SJSA1 (cell line): ENCODE measurements at regions not wholly inside any gene's neighbourhood (a gene's known extent, or its start where the extent isn't known, plus 50 kb on each side); places are given as distances from the start of the nearest gene placed in this dataset.

Experiments used
- DNase-seq, 2 experiments: peaks; one replicate each; pipeline ENCODE4 v3.0.0-alpha.2; 2015 to 2020; ENCODE audit warnings: low spot score in 2 of 2, low read depth in 1 of 2
- H3K27ac ChIP-seq: fragments of 250-450 bp; sonication (Bioruptor Pico); 2 replicates; pipeline ENCODE4 v1.5.1; 2020; ENCODE audit warnings: mild to moderate bottlenecking, moderate library complexity
- H3K27me3 ChIP-seq: fragments of 250-450 bp; sonication (Bioruptor Pico); replicated peaks from 2 replicates; pipeline ENCODE4 v1.5.1; 2020; ENCODE audit warnings: mild to moderate bottlenecking, moderate library complexity
- H3K36me3 ChIP-seq: fragments of 250-450 bp; sonication (Bioruptor Pico); 2 replicates; pipeline ENCODE4 v1.5.1; 2020; ENCODE audit warnings: mild to moderate bottlenecking
- H3K4me1 ChIP-seq: fragments of 250-450 bp; sonication (Bioruptor Pico); replicated peaks from 2 replicates; pipeline ENCODE4 v1.6.1; 2021; ENCODE audit warnings: mild to moderate bottlenecking
- H3K4me3 ChIP-seq: fragments of 250-450 bp; sonication (Bioruptor Pico); 2 replicates; pipeline ENCODE4 v1.5.1; 2020; ENCODE audit warnings: mild to moderate bottlenecking
- H3K9me3 ChIP-seq: fragments of 250-450 bp; sonication (Bioruptor Pico); replicated peaks from 2 replicates; pipeline ENCODE4 v1.5.1; 2020; ENCODE audit warnings: mild to moderate bottlenecking

GRCh38 chr5:42962124-42962523 lies 78.0 kb downstream of the ANXA2R start:
- no peaks in the 10 kb centered on the region for H3K9me3 ChIP-seq
- no peaks in the 10 kb centered on the region for H3K27me3 ChIP-seq
- no peak overlapping the region for H3K4me3 ChIP-seq
- no peaks in the 10 kb centered on the region for H3K4me1 ChIP-seq
- DNase-seq: no peak
- no peak overlapping the region for H3K27ac ChIP-seq
- H3K36me3 ChIP-seq: no peaks in the 10 kb centered on the region

GRCh38 chr5:42960506-42960905 lies 79.6 kb downstream of the ANXA2R start:
- H3K36me3 ChIP-seq: no peaks in the 10 kb centered on the region
- DNase-seq: no peak
- no peaks in the 10 kb centered on the region for H3K9me3 ChIP-seq
- H3K4me1 ChIP-seq: no peaks in the 10 kb centered on the region
- no peak overlapping the region for H3K27ac ChIP-seq
- no peaks in the 10 kb centered on the region for H3K27me3 ChIP-seq
- H3K4me3 ChIP-seq: no peak overlapping the region

- H3K27me3 ChIP-seq: no peaks in the 10 kb centered on the region
- no peak for DNase-seq
- H3K9me3 ChIP-seq: peaks cover 21% of the 10 kb centered on the region
- H3K4me3 ChIP-seq: no peak overlapping the region
- H3K36me3 ChIP-seq: no peaks in the 10 kb centered on the region
- H3K27ac ChIP-seq: no peak overlapping the region
- H3K4me1 ChIP-seq: no peaks in the 10 kb centered on the region
Observed at GRCh38 chr5:42956551-42956950, 83.6 kb downstream of the ANXA2R start.

- no peak overlapping the region for H3K27ac ChIP-seq
- H3K27me3 ChIP-seq: no peaks in the 10 kb centered on the region
- peaks cover 30% of the 10 kb centered on the region for H3K9me3 ChIP-seq
- no peak overlapping the region for H3K4me3 ChIP-seq
- DNase-seq: no peak
- no peaks in the 10 kb centered on the region; the same call in 1 of the 2 replicates for H3K36me3 ChIP-seq
- peaks cover 14% of the 10 kb centered on the region for H3K4me1 ChIP-seq
Observed at GRCh38 chr5:42953041-42953440, 87.1 kb downstream of the ANXA2R start.

- no peak overlapping the region for H3K27ac ChIP-seq
- H3K27me3 ChIP-seq: no peaks in the 10 kb centered on the region
- H3K4me3 ChIP-seq: no peak overlapping the region
- H3K36me3 ChIP-seq: no peaks in the 10 kb centered on the region; the same call in 1 of the 2 replicates
- H3K9me3 ChIP-seq: peaks cover 30% of the 10 kb centered on the region
- peaks cover 14% of the 10 kb centered on the region for H3K4me1 ChIP-seq
- no peak for DNase-seq
Observed at GRCh38 chr5:42952578-42952974, 87.5 kb downstream of the ANXA2R start.

- Histone ChIP-seq H3K4me1 (peaks cover 14% of the 10 kb centered on the region), H3K4me3 (peak overlapping the region; percentile 23), H3K27ac (peak overlapping the region; percentile 93), H3K27me3 (no peaks in the 10 kb centered on the region), H3K9me3 (peaks cover 30% of the 10 kb centered on the region), H3K36me3 (no peaks in the 10 kb centered on the region; the same call in 1 of the 2 replicates)
- no peak for DNase-seq
Observed at GRCh38 chr5:42951293-42951840, 88.8 kb downstream of the ANXA2R start.

GRCh38 chr5:42950456-42951292 lies 89.4 kb downstream of the ANXA2R start:
- H3K9me3 ChIP-seq: peaks cover 30% of the 10 kb centered on the region
- H3K4me3 ChIP-seq: peak overlapping the region; percentile 23
- H3K27ac ChIP-seq: peak overlapping the region; percentile 93
- no peaks in the 10 kb centered on the region; the same call in 1 of the 2 replicates for H3K36me3 ChIP-seq
- no peaks in the 10 kb centered on the region for H3K27me3 ChIP-seq
- peaks cover 14% of the 10 kb centered on the region for H3K4me1 ChIP-seq
- DNase-seq: peak; percentile 88 to 94

GRCh38 chr5:42950116-42950455 lies 90.0 kb downstream of the ANXA2R start:
- Histone ChIP-seq H3K36me3 (no peaks in the 10 kb centered on the region; the same call in 1 of the 2 replicates), H3K27ac (peak overlapping the region; percentile 93), H3K4me3 (no peak overlapping the region), H3K9me3 (peaks cover 30% of the 10 kb centered on the region), H3K27me3 (no peaks in the 10 kb centered on the region), H3K4me1 (peaks cover 18% of the 10 kb centered on the region)
- no peak for DNase-seq

GRCh38 chr5:42949348-42950115 lies 90.6 kb downstream of the ANXA2R start:
- no peak overlapping the region for H3K4me3 ChIP-seq
- peaks cover 23% of the 10 kb centered on the region for H3K4me1 ChIP-seq
- H3K27me3 ChIP-seq: no peaks in the 10 kb centered on the region
- no peaks in the 10 kb centered on the region; the same call in 1 of the 2 replicates for H3K36me3 ChIP-seq
- peaks cover 30% of the 10 kb centered on the region for H3K9me3 ChIP-seq
- DNase-seq: no peak
- peak overlapping the region; percentile 93 for H3K27ac ChIP-seq

GRCh38 chr5:42948961-42949347 lies 91.2 kb downstream of the ANXA2R start:
- no peak for DNase-seq
- Histone ChIP-seq H3K4me1 (peaks cover 23% of the 10 kb centered on the region), H3K27ac (no peak overlapping the region), H3K9me3 (peaks cover 27% of the 10 kb centered on the region), H3K27me3 (no peaks in the 10 kb centered on the region), H3K36me3 (no peaks in the 10 kb centered on the region; the same call in 1 of the 2 replicates), H3K4me3 (no peak overlapping the region)

- no peaks in the 10 kb centered on the region for H3K36me3 ChIP-seq
- peaks cover 13% of the 10 kb centered on the region for H3K4me1 ChIP-seq
- no peak overlapping the region for H3K27ac ChIP-seq
- H3K9me3 ChIP-seq: no peaks in the 10 kb centered on the region
- no peaks in the 10 kb centered on the region for H3K27me3 ChIP-seq
- DNase-seq: peak; percentile 25 to 64
- H3K4me3 ChIP-seq: no peak overlapping the region
Observed at GRCh38 chr5:42944989-42945388, 95.1 kb downstream of the ANXA2R start.

GRCh38 chr5:42943931-42944631 lies 96.0 kb downstream of the ANXA2R start:
- peaks cover 9% of the 10 kb centered on the region for H3K4me1 ChIP-seq
- DNase-seq: no peak
- no peaks in the 10 kb centered on the region for H3K36me3 ChIP-seq
- no peak overlapping the region for H3K27ac ChIP-seq
- no peak overlapping the region for H3K4me3 ChIP-seq
- H3K9me3 ChIP-seq: no peaks in the 10 kb centered on the region
- no peaks in the 10 kb centered on the region for H3K27me3 ChIP-seq

GRCh38 chr5:42940853-42941252 lies 99.3 kb downstream of the ANXA2R start:
- no peaks in the 10 kb centered on the region for H3K36me3 ChIP-seq
- peaks cover 9% of the 10 kb centered on the region for H3K4me1 ChIP-seq
- no peak overlapping the region for H3K27ac ChIP-seq
- DNase-seq: no peak
- H3K9me3 ChIP-seq: no peaks in the 10 kb centered on the region
- H3K27me3 ChIP-seq: no peaks in the 10 kb centered on the region
- H3K4me3 ChIP-seq: no peak overlapping the region
